T-helper 22 cell (primary cell): ENCODE measurements at regions not wholly inside any gene's neighbourhood (a gene's known extent, or its start where the extent isn't known, plus 50 kb on each side); places are given as distances from the start of the nearest gene placed in this dataset.

Source experiments
- DNase-seq: peaks from one replicate; pipeline ENCODE4 v3.0.0-alpha.2; 2020; ENCODE audit warnings: low read depth

- no peak for DNase-seq
Measured at GRCh38 chr10:129394518-129395328, 72.3 kb upstream of the MGMT start.

- no peak for DNase-seq
Measured at GRCh38 chr10:129396021-129396722, 70.9 kb upstream of the MGMT start.

- DNase-seq: no peak
Measured at GRCh38 chr10:129397198-129397974, 69.7 kb upstream of the MGMT start.

- DNase-seq: no peak
Measured at GRCh38 chr10:129398711-129399141, 68.3 kb upstream of the MGMT start.

- DNase-seq: no peak
Measured at GRCh38 chr10:129400426-129400825, 66.6 kb upstream of the MGMT start.

- no peak for DNase-seq
Measured at GRCh38 chr10:129402459-129402858, 64.6 kb upstream of the MGMT start.

GRCh38 chr10:129404091-129404490 lies 63.0 kb upstream of the MGMT start:
- no peak for DNase-seq

- DNase-seq: no peak
Measured at GRCh38 chr10:129405389-129405788, 61.7 kb upstream of the MGMT start.

- no peak for DNase-seq
Measured at GRCh38 chr10:129410688-129411392, 56.2 kb upstream of the MGMT start.

- DNase-seq: no peak
Measured at GRCh38 chr10:129411393-129411705, 55.7 kb upstream of the MGMT start.

GRCh38 chr10:129411772-129412171 lies 55.3 kb upstream of the MGMT start:
- no peak for DNase-seq

GRCh38 chr10:129413024-129413423 lies 54.0 kb upstream of the MGMT start:
- DNase-seq: no peak

GRCh38 chr10:129415215-129416140 lies 51.6 kb upstream of the MGMT start:
- DNase-seq: no peak

- no peak for DNase-seq
Measured at GRCh38 chr10:129416155-129416554, 50.9 kb upstream of the MGMT start.

- DNase-seq: no peak
Measured at GRCh38 chr10:129416956-129417765, 49.9 kb upstream of the MGMT start.
